PC-9 (cell line): ENCODE measurements at regions not wholly inside any gene's neighbourhood (a gene's known extent, or its start where the extent isn't known, plus 50 kb on each side); places are given as distances from the start of the nearest gene placed in this dataset.

Source experiments
- BruUV-seq: library from RNA; stranded (reverse); fragments of 400-500 nt; replicated peaks from 2 replicates; lab custom pipeline; 2021; lab: Mats Ljungman, UMichigan
- CTCF ChIA-PET: fragments of 300-600 bp; sonication (Branson Sonifier 250); formaldehyde crosslinking; loops from one replicate; lab custom pipeline; 2022; ENCODE audit warnings: antibody characterized with exemption; lab: Charles Lee
- POLR2A ChIA-PET: fragments of 300-600 bp; sonication (Branson Sonifier 250); formaldehyde crosslinking; loops from one replicate; lab custom pipeline; 2022; ENCODE audit warnings: antibody characterized with exemption; ENCODE audit not compliant: unreplicated experiment; lab: Charles Lee
- DNase-seq, 2 experiments: peaks; one replicate each; pipeline versions ENCODE4 v3.0.0 to v3.0.0-alpha.2; 2015 to 2022; ENCODE audit warnings: mixed read lengths in 1 of 2
- H2AFZ ChIP-seq: fragments of 200-600 bp; sonication (generic); 2 replicates; pipeline ENCODE4 v1.8.1; 2017; ENCODE audit warnings: antibody characterized with exemption
- H3F3A ChIP-seq: fragments of 200-600 bp; sonication (generic); 2 replicates; pipeline ENCODE4 v1.8.1; 2017; ENCODE audit warnings: antibody characterized with exemption, mild to moderate bottlenecking, low read depth; ENCODE audit not compliant: insufficient read depth
- H3K27ac ChIP-seq: fragments of 200-600 bp; sonication (generic); 2 replicates; pipeline ENCODE4 v1.6.1; 2016; ENCODE audit warnings: mixed run types
- H3K27me3 ChIP-seq: fragments of 200-600 bp; sonication (generic); 2 replicates; pipeline ENCODE4 v1.6.1; 2016; ENCODE audit warnings: low read depth, mixed run types; ENCODE audit not compliant: insufficient read depth
- H3K36me3 ChIP-seq: fragments of 200-600 bp; sonication (generic); 2 replicates; pipeline ENCODE4 v1.6.1; 2016; ENCODE audit warnings: low read depth, mixed run types
- H3K4me1 ChIP-seq: fragments of 200-600 bp; sonication (generic); replicated peaks from 2 replicates; pipeline ENCODE4 v1.6.1; 2016; ENCODE audit warnings: mixed run types; ENCODE audit not compliant: insufficient read depth
- H3K4me2 ChIP-seq: fragments of 200-600 bp; sonication (generic); 2 replicates; pipeline ENCODE4 v1.6.1; 2017; ENCODE audit warnings: mixed run types
- H3K4me3 ChIP-seq: fragments of 200-600 bp; sonication (generic); 2 replicates; pipeline ENCODE4 v1.6.1; 2016; ENCODE audit warnings: mixed run types
- H3K79me2 ChIP-seq: fragments of 200-600 bp; sonication (generic); 2 replicates; pipeline ENCODE4 v1.6.1; 2017; ENCODE audit warnings: low read depth, mixed run types
- H3K9me2 ChIP-seq: fragments of 200-600 bp; sonication (generic); 2 replicates; pipeline ENCODE4 v1.8.1; 2017; ENCODE audit warnings: mild to moderate bottlenecking; ENCODE audit not compliant: insufficient read depth
- H3K9me3 ChIP-seq: fragments of 200-600 bp; sonication (generic); 2 replicates; pipeline ENCODE4 v1.8.1; 2016; ENCODE audit warnings: low read depth; ENCODE audit not compliant: insufficient read depth
- H4K20me1 ChIP-seq: fragments of 200-600 bp; sonication (generic); 2 replicates; pipeline ENCODE4 v1.8.1; 2017; ENCODE audit not compliant: insufficient read depth
- CTCF ChIP-seq: fragments of 200-600 bp; sonication (generic); conservative IDR thresholded peaks from 2 replicates; pipeline ENCODE4 v1.6.1; 2017; ENCODE audit warnings: mixed run types, antibody characterized with exemption, mild to moderate bottlenecking, moderate library complexity
- EZH2 ChIP-seq: fragments of 200-600 bp; sonication (generic); IDR thresholded peaks from 2 replicates; pipeline ENCODE4 v1.8.0; 2017; ENCODE audit warnings: antibody characterized with exemption, low read depth
- intact Hi-C: fragments of 100-400 bp; cut with micrococcal nuclease; formaldehyde crosslinking; loops from one replicate; pipeline ENCODE4 v1.10.0; 2022; ENCODE audit not compliant: unreplicated experiment

DNA sequence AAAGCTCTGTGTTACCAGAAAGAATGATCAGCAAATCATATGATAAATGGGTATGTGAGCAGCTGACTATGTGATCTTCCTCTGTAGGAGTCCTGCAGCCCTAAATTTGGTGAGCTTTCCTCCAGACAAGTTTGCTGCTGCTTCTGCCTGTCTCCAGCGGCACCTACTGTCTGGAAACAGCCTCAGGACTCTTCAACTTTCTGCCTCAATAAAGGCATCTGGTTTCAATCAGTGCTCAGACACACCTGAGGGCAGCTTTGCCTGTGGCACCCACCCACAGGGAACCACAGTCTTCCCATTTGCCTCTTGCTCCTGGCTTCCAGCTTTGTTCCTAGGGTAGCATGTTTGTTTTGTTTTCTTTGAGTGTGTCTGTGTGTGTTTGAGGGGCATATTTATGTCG, 727.9 kb upstream of the MAN1A1 start:
- H3K9me3 ChIP-seq = no peaks in the 10 kb centered on the region
- no peak overlapping the region for H3K4me3 ChIP-seq
- BruUV-seq = no TSS peak
- no peak overlapping the region for H3K4me2 ChIP-seq
- H3K27me3 ChIP-seq = no peaks in the 10 kb centered on the region
- no peak overlapping the region for H2AFZ ChIP-seq
- no peak overlapping the region for H3K27ac ChIP-seq
- H3K4me1 ChIP-seq = no peaks in the 10 kb centered on the region
- no peaks in the 10 kb centered on the region for H3K79me2 ChIP-seq
- 0 out of 2 replicates have a peak, but pooled peaks cover 3% of the 10 kb centered on the region for H3K9me2 ChIP-seq
- H3F3A ChIP-seq = no peaks in the 10 kb centered on the region
- TF ChIP-seq CTCF (no peak), EZH2 (no peak)
- H4K20me1 ChIP-seq = no peaks in the 10 kb centered on the region
- no peaks in the 10 kb centered on the region for H3K36me3 ChIP-seq
- DNase-seq = no peak
- ChIA-PET POLR2A (interaction anchor here (0.5 kb wide), 1 partner anchor 1110 kb away, joined by 3 read pairs; no protein-coding TSS in a partner anchor), CTCF (no interaction called here)
- intact Hi-C loops = no loop called here

DNA sequence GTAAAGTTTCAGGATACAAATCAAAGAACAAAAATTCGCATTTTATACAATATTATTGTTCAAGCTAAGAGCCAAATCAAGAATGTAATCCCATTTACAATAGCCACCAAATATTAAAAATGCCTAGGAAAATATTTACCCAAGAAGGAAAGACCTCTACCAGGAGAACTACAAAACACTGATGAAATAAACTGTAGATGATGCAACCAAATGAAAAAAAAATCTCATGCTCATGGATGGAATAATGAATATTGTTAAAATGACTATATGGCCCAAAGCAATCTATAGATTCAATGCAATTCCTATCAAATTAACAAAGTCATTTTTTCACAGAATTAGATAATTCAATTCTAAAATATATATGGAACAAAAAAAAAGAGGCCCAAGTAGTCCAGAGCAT, 708.8 kb upstream of the MAN1A1 start:
- CTCF ChIA-PET = no interaction called here
- peaks cover 21% of the 10 kb centered on the region for H3K9me3 ChIP-seq
- no peaks in the 10 kb centered on the region for H3K36me3 ChIP-seq
- no peak overlapping the region for H2AFZ ChIP-seq
- no peaks in the 10 kb centered on the region for H4K20me1 ChIP-seq
- TF ChIP-seq CTCF (no peak), EZH2 (no peak)
- BruUV-seq = no TSS peak
- H3F3A ChIP-seq = no peaks in the 10 kb centered on the region
- H3K27me3 ChIP-seq = no peaks in the 10 kb centered on the region
- no peak overlapping the region for H3K27ac ChIP-seq
- POLR2A ChIA-PET = no interaction called here
- intact Hi-C loops = no loop called here
- H3K79me2 ChIP-seq = no peaks in the 10 kb centered on the region
- H3K4me3 ChIP-seq = no peak overlapping the region
- no peak for DNase-seq
- H3K9me2 ChIP-seq = no peaks in the 10 kb centered on the region
- H3K4me1 ChIP-seq = no peaks in the 10 kb centered on the region
- H3K4me2 ChIP-seq = no peak overlapping the region

- ChIA-PET CTCF (no interaction called here), POLR2A (no interaction called here)
- peaks cover 15% of the 10 kb centered on the region for H3K9me3 ChIP-seq
- H3K9me2 ChIP-seq = no peaks in the 10 kb centered on the region
- no peaks in the 10 kb centered on the region for H3F3A ChIP-seq
- no TSS peak for BruUV-seq
- H3K79me2 ChIP-seq = no peaks in the 10 kb centered on the region
- H3K36me3 ChIP-seq = no peaks in the 10 kb centered on the region
- H3K27ac ChIP-seq = no peak overlapping the region
- no peak overlapping the region for H3K4me3 ChIP-seq
- no peak overlapping the region for H3K4me2 ChIP-seq
- no peak overlapping the region for H2AFZ ChIP-seq
- H4K20me1 ChIP-seq = no peaks in the 10 kb centered on the region
- peak; percentile 62 for TF ChIP-seq CTCF
- no peak for TF ChIP-seq EZH2
- H3K4me1 ChIP-seq = no peaks in the 10 kb centered on the region
- H3K27me3 ChIP-seq = no peaks in the 10 kb centered on the region
- no peak for DNase-seq
- intact Hi-C loops = no loop called here
These were observed 706.5 kb upstream of the MAN1A1 start for GRCh38 chr6:120056085-120056484.
